ENCODE measurements at regions not wholly inside any gene's neighbourhood (a gene's known extent, or its start where the extent isn't known, plus 50 kb on each side); places are given as distances from the start of the nearest gene placed in this dataset.
"Not testable (repeated sequence)": the region's sequence is repeated elsewhere in the genome, so short reads cannot be mapped to it uniquely, and the experiment has no call there.

DNA sequence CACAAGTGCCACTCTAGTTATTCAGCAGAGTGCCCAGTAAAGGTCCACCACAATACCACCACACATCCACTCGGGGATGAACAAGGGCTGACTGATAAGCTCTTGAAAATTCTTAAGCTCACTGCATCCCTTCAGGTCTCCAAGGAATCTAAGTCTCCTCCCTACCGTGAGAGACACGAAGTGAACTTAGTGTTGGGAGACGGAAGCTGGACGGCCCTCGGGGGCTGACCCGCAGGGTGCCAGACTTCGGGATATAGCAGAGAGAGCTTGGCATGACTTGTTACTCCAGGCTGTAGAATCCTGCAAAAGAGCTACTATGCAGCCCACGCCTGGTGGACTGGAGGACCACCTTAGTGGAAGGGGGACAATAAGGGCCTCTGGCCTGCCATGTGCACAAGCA, 75.1 kb downstream of the LYZL1 start:
- FAIRE-seq: not testable (repeated sequence)

DNA sequence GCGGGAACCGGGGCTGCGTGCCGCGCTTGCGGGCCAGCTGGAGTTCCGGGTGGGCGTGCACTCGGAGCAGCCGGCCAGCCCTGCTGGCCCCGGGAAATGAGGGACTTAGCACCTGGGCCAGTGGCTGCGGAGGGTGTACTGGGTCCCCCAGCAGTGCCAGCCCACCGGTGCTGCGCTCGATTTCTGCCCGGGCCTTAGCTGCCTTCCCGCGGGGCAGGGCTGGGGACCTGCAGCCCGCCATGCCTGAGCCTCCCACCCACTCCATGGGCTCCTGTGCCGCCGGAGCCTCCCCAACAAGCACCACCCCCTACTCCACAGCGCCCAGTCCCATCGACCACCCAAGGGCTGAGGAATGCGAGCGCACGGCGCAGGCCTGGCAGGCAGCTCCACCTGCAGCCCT, 77.3 kb downstream of the LYZL1 start:
- not testable (repeated sequence) for FAIRE-seq

DNA sequence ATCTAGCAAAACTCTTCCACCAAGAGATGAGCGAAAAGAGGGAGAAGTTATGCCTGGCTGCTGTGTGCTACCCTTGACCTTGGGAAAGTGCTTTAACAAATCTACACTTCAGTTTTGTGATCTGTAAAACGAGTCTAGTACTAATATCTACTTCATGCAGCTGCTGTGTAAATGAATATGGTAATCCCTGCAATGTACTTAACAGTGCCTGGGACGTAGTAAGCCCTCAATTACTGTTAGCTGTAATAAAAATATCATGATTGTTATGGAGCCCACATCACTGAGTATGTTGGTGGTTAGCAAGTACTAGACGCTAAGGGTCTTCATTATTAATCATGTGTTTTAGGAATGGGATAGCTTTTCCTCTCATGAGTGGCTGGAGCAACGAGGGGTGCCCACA, 80.5 kb downstream of the LYZL1 start:
- no peak for FAIRE-seq

DNA sequence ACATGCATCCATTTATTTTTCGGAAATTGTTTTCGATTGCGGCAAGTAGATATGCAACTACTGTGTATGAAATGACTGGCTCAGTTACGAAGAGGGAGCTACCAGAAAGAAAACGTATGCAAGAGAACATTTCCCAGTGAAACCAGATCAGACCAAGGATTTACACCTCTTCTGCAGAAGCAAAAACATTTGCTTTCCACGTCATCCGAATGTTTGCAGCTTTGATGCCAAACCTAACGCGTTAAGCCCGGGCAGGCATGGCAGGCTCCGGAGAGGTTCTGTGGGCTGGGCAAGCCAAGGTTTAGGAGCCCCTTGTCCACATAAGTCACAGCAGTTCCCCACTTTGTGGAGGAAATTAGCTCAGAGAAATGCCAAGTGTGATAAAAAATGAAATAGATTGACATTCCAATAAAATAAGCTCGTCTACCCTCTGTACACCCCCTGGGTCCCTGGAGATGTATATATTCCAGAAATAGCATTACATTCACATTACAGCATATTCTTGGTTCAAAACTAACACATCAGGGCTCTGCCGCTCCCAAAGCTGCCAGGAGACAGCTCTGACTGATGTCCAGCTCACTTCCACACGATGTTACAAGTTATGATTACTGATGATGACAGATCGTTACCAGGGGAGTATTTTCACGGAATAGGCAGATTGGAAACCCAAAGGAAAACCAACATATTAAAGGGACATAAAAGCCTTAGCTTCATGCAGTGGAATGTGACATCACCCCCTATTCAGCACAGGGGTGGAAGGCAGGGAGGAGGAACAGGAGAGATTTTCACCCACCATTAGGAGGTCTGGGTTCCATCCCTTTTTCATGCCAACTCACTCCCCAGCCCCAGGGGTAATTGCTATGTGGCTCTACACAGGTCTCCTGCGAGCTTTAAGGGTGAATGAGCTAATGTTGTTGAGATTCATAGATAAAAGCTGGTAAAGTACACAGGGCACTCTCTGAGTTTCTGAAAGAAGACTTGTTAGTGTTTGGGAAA, 81.5 kb downstream of the LYZL1 start:
- no peak for FAIRE-seq

DNA sequence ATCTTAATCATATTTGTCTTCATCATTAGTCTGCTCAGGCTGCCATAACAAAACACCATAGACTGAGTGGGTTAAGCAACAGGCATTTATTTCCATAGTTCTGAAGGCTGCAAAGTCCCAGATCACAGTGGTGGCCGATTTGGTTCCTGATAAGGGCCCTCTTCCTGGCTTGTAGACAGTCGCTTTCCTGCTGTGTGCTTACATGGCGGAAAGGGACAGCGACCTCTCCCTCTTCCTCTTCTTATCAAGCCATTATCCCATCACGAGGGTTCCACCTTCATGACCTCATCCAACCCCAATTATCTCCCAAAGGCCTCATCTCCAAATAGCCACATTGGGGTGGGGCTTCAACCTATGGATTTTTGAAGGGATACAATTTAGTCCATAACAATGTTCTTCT, 84.0 kb downstream of the LYZL1 start:
- FAIRE-seq: no peak

DNA sequence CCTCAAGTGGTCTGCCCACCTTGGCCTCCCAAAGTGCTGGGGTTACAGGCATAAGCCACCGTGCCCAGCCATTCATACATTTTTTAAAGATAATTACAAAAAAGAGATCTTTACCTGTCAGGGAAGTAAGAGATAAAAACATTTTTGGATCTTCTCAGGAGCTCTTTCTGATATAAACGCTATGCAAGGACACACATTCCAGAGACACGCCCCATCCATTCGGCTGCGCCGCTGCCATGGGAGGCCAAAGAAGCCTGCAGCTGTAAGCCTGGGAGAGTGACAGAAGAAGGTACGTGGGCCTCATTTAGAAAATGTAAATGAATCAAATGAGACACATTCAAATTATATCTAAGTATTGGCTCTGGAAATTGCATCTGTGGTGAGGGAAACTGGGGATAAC, 85.3 kb downstream of the LYZL1 start:
- FAIRE-seq: no peak

DNA sequence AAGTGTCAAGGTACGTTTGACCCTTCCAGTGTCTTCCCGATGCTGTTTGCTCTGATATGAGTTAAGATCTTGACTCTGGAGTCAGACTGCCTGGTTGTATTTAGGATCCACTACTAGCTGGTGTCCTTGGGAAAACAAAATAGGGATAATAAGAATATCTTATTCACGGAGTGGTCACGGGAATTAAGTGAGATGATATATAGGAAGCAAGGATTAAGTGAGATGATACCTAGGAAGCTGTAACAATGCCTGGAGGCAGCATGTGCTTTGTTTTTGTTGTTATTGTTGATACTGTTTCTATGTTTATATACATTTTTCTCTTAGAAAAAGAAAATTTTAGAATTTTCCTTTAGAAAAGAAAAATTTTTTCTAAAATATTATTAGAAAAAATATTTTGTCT, 87.0 kb downstream of the LYZL1 start:
- FAIRE-seq: no peak

DNA sequence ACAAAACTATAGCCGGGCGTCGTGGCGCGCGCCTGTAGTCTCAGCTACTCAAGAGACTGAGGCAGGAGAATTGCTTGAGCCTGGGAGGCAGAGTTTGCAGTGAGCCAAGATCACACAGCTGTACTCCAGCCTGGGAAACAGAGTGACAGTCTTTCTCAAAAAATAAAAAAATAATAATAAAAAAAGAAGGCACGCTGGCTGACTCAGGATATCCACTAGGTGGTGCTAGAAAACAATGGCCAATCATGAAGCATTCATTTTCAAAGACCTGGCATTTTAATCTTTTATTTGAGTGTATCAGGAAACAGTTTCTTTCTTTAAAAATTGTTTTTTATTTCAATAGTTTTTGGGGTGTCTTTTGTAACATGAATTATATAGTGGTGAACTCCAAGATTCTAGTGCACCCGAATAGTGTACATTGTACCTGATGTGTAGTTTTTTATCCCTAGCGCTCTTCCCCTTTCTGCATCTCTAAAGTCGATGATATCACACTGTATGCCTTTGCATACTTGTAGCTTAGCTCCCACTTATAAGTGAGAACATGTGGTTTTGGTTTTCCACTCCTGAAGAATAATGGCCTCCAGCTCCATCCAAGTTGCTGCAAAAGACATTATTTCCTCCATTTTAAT, 88.6 kb downstream of the LYZL1 start:
- peak; percentile 83 for FAIRE-seq

DNA sequence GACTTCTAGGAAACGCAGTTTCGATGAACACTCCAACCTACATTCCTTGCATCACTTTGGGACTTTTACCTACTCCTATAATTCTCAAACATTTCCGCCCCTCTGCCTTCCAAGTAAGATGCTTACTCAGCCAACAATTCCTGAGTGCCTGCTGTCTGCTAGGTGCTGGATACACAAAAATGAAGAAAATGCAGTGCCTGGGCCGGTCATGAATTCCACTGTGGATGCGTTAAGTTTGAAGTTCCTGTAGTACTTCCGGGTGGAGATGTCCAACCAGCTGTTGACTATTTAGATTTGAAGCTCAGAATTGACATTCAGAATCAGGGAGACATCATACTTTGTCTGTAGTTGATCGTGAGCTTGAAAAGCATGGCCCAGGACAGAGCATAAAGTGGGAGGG, 89.2 kb downstream of the LYZL1 start:
- no peak for FAIRE-seq

DNA sequence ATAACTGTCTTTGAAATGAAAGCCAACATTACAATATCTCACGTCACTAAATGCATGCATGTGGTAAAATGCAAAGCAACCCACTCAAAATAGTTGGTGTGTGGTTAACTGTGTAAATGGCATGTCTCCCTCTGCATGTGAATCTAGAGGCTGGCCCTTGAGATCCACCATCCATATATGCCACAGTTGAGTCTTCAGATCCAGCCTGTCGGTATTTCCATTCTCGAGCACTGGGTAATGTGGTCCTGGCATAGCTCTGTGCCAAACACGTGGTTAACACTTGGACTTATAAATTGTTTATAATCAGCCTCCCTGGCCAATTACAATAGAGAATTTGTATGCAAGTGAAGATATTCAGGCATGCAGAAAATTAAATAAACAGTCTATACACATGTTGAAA, 90.3 kb downstream of the LYZL1 start:
- no peak for FAIRE-seq

DNA sequence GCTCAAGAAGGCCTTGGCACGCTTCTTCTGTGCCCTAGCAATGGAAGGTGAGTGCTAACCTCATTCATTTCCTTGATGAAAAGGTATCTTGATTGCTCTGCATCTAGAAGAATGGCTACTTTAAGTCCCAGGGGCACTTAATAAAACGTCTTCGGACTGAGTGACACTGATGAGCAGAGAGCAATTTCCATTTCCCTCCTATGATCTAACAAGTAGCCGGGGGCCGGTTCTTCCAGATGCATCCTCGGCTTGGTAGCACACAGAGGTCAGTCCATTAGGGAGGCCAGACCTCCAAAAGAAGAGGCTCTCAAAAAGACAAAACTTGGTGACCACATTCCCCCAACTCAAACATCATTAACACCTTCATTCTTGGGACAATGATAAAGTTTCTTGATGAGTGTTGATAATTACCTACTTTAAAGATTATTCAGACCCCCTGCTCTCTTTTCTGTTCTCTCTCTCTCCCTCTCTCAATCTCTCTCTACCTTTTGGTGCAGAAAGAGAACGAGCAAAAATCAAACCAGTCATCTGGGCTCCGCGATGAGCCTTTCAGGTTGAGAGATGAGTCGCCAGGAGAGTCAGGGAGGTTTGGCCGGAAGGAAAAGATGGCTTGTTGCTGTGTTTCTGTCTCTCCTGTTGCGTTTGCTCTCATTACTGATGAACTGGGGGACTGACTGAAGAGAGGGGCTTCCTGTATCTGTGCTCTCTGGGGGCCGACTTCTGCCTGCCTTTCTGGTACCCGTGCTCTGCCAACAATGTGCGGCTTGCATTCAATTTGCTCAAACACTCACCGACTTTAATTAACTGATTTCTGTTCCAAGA, 91.1 kb downstream of the LYZL1 start:
- not testable (repeated sequence) for FAIRE-seq

DNA sequence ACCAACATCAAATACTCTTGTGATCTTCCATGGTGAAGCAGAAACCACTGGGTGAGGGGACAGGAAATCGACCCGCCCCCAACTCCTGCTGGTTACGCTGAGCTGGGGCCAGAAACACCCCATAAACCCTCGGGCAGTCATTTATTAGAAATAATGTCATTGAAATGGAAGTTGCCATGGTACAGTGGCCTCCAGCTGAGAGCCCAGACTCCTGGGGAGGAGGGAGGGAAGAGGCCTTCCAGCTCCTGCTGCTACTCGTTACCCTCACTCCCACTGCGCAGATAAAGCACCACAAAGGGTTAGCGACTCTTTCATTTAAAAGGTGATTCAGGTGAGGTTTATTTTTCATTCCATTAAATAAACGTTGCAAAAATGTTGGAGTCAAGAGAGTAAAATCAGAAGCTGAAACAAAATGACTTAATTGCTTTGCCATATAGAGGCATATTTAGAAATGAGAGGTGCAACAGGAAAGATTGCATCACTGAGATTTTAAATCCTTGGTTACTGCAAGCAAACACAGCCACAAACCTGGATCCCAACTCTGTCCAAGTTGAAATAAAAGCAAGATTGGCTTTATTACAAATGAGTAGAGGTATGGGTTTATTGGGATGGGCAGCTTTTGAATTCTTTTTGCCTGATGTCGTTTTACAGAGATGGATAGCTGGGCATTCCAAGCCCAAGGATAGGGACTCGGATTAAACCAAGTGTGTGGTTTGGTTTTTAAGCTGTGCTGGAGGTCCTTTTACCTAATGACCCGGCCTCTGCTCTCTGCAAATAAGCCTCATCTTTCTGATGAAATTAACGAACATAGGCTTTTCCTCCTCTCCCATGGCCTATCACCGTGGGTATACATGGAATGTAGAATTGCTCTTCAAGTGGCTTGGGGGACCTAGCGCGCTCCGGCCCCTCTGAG, 92.0 kb downstream of the LYZL1 start:
- not testable (repeated sequence) for FAIRE-seq

DNA sequence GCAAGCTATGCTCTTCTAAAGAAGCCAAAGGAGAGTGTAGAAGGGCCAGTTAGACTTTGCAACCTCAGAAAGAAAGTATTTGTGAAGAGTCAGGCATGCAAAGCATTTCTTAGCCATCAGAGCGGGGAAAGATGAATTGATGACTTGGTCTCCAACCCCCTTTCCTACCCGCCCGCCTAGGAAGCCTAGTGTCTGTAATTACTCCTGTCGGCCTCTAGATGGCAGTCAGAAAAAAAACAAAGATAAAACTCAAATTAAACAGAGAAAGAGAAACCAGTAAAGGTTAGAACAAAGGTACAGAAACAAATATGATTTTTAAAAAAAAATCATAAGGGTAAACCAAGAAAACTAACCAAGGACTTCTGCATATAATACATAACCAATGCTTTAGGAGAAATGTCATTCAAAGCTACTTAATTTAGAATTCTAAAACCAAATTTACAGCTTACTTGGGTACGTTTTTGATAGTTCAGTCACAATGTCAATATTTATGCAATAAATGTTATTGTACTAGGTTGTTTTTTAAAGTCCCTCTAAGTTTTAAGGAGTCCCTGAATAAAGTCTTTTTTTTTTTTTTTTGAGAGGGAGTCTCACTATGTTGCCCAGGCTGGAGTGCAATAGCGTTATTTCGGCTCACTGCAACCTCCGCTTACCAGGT, 97.6 kb downstream of the LYZL1 start:
- FAIRE-seq: peak; percentile 88

DNA sequence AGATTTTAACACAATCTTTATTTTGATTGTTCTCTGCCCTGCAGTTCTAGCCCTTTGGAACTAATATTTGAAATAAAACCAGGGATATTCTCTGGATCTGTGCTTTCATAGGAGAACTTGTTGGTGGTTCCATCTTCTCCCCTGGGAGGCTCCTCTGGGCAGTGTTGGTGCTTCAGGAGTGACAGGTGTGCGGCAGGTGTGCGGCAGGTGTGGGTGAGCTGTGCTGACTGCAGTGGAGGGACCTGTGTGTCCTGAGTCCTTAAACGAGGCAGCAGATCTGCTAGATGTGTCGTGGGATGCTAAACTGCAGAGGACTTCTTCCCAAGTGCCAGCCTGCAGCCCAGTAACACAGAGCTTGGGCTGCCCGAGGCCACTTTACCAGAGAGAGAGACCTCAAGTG, 98.4 kb downstream of the LYZL1 start:
- FAIRE-seq: no peak

DNA sequence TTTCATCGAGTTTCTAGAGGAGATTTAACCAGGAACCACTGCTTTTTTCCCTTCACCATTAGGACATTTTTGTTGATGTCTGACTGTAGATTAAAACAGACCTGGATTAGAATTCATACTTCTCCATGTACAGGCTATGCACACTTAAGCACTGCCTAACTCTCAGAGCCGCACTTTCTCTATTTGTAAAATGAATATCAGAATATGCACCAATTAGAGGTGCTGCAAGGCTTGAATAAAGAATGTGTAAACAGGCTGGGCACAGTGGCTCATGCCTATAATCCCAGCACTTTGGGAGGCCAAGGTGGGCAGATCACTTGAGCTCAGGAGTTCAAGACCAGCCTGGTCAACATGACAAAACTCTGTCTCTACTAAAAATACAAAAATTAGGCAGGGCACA, 99.2 kb downstream of the LYZL1 start:
- FAIRE-seq: not testable (repeated sequence)

DNA sequence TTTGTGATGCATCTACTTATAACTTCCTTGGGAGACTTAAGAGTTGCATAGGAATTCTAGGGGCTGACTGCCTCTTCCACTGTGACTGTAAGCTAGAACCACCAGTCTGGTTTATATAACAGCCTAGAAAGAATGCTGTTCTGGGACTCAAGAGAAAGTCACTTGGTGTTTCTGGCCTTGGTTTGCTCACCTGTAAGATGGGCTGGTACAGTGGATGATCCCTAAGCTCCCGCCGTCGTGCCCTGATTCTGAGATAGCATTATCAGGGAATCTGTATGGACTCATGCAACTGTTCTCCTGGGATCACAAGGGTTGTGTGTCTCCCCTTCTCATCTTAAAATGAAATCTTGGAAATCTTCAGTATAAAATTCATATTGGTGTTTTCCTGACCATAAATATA, 100.6 kb downstream of the LYZL1 start:
- FAIRE-seq: no peak

DNA sequence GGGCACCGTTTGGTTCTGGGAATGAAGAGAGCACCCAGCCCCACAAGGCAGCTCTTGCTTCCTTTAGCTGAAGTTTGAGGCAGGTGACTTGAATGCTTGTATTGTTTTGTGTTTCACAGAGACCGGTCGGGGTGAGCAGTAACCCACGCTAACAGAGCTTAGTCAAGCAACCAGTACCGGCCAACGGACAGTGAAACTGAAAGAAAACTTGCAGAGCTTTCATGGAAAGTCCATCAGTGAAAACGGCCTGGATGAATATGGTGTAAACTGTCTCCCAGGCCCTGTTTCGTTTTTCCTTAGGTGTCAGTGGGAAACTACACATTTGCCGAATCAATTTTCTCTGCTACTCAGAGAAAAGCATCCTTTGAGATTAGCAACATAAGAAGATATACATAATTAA, 101.1 kb downstream of the LYZL1 start:
- FAIRE-seq: no peak

DNA sequence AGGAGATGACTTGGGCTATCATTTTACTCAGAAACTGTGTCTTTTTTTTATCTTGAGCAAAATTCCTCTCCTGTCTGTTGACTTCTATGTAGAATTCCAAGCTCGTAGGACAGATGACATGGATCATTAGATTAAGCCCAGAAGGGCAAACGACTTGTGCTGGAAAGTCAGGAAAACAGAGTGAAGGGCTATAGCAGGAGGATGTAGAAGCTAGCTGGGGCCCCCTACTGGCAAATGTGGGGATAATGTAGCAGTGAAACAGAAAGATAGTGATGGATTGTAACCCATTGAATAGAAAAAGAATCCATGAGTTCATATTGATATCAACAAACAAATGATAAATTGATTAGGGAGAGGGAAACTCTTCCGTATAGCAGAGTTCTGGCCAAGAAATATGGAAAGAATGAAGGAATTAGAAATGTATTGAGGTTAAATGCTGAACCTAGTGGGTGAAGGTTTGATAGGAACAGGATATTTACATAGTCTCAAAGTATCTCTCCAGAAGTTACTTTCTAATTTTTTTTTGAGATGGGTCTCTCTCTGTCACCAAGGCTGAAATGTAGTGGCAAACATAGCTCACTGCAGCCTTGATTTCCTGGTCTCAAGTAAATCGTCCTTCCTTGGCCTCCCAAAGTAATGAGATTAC, 103.6 kb downstream of the LYZL1 start:
- FAIRE-seq: no peak

DNA sequence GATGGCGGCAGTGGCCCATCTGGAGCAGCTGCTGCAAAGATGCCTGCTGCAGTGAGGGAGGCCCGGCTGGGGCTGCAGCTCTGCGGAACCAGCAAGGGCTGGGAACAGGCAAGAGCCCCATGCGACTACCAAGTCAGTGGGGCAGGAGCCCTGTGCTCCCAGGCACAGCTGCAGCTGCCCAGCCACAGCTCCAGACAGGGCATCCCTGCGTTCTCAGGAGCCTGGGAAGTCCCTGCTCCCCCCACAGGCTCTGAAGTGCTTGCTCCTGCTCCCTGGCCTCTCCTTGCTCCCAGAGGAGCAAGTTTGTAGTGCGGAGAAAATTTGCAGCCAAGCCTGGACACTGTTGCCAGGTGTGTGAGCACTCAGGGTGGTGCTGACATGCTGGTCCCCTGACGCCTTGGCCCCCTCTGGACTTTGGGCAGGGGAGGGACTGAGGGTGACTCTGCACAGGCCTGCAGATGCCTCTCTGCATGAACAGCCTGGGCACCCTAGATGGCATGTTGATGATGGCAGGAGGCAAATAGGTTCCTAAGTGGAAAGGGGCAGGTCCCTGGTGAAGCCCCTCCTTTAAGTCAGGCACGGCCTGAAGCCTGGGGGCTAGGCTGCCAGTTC, 105.6 kb downstream of the LYZL1 start:
- no peak for FAIRE-seq

DNA sequence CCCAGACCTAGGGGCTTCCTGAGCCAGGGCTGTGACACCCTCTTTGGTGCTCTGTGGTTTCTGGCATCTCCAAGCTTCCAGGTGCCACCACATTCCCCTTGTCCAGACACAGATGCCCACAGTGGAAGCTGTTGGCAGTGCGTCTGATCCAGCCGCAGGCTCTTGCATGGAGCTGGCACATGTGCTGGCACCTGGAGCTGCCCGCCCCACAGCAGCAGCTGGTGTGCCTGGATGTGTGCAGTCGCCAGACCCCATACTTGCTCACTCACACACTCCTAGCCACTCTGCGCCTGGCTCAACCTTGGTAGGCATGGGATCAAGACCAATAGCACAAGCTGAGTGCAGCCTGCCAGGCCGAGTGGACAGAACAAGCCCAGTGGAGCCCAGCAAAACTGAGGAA, 106.5 kb downstream of the LYZL1 start:
- no peak for FAIRE-seq

DNA sequence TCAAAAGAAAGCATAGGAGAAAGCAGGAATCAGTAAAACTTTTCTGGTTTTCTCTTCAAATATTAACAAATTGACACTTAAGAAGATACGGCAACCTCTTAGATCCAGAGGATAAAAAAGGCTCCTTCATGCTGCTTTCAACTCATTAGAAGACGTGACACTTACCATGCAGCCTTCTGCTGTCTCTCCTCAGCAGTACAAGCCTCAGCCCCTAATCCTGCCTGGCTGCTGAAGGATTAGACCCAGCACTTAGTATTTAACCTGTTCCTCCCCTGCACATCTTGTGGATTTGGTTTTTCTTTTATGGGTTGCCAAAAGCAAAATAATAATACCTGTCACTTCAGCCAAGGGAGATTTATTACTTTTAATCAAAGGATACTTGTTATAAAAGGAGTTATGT, 108.4 kb downstream of the LYZL1 start:
- FAIRE-seq: no peak
